HCT116 (cell line): ENCODE measurements at regions not wholly inside any gene's neighbourhood (a gene's known extent, or its start where the extent isn't known, plus 50 kb on each side); places are given as distances from the start of the nearest gene placed in this dataset.

Source experiments
- ATAC-seq: fragments of 200-7000 bp; cut with Tn5 transposase; 2 replicates; pipeline ENCODE4 v1.9.1; 2020; ENCODE audit warnings: mild to moderate bottlenecking, moderate library complexity
- BruUV-seq: library from RNA; stranded (reverse); fragments of 400-500 nt; replicated peaks from 2 replicates; lab custom pipeline; 2021; lab: Mats Ljungman, UMichigan
- CTCF ChIA-PET: fragments of 300-600 bp; sonication (Branson Sonifier 250); formaldehyde crosslinking; loops from one replicate; lab custom pipeline; 2021; ENCODE audit warnings: antibody characterized with exemption; lab: Charles Lee
- POLR2A ChIA-PET: fragments of 300-600, 350-600 bp; sonication (Branson Sonifier 250); formaldehyde crosslinking; loops from one replicate; lab custom pipeline; 2021; ENCODE audit warnings: antibody characterized with exemption; lab: Charles Lee
- RAD21 ChIA-PET, 2 experiments: fragments of 300-600 bp; sonication (Branson Sonifier 250); formaldehyde crosslinking; loops; one replicate each; lab custom pipeline; 2023; ENCODE audit warnings: low total read pairs in 2 of 2; ENCODE audit not compliant: uncharacterized antibody in 2 of 2, unreplicated experiment in 2 of 2, low non-redundant PET in 1 of 2; lab: Charles Lee
- DNase-seq: peaks from one replicate; pipeline ENCODE4 v3.0.0-alpha.2; 2010; ENCODE audit warnings: low read depth, low spot score
- H2AFZ ChIP-seq: fragments of 200-600 bp; shearing (Covaris generic), sonication (generic); 2 replicates; pipeline ENCODE4 v1.6.1; 2017; ENCODE audit warnings: low read depth, mixed run types, mixed read lengths, antibody characterized with exemption, low read length; ENCODE audit not compliant: poor library complexity, severe bottlenecking
- H3K27ac ChIP-seq: 2 replicates; pipeline ENCODE4 v1.5.1; 2012; ENCODE audit warnings: low read depth, low read length
- H3K27me3 ChIP-seq: fragments of 200-600 bp; sonication (generic); 2 replicates; pipeline ENCODE4 v1.6.1; 2016; ENCODE audit warnings: mixed run types, low read length, mixed read lengths; ENCODE audit not compliant: insufficient read depth
- H3K36me3 ChIP-seq, 2 experiments: fragments of 200-500 bp in 1 of 2; fragments of 200-600 bp in 1 of 2; sonication (Bioruptor generic) in 1 of 2; sonication (generic) in 1 of 2; 2 replicates each; pipeline versions ENCODE4 v1.5.1 to v1.6.1; 2014 to 2016; ENCODE audit warnings: low read length in 2 of 2, inconsistent platforms in 1 of 2, mixed read lengths in 1 of 2, mixed run types in 1 of 2; ENCODE audit not compliant: insufficient read depth in 2 of 2, control insufficient read depth in 1 of 2
- H3K4me1 ChIP-seq, 2 experiments: fragments of 200-600 bp in 1 of 2; sonication (generic) in 1 of 2; 2 replicates each; pipeline versions ENCODE4 v1.5.1 to v1.6.1; 2012 to 2017; ENCODE audit warnings: low read length in 2 of 2, inconsistent platforms in 1 of 2, mild to moderate bottlenecking in 1 of 2, mixed read lengths in 1 of 2, mixed run types in 1 of 2, moderate library complexity in 1 of 2; ENCODE audit not compliant: insufficient read depth in 2 of 2, control insufficient read depth in 1 of 2
- H3K4me2 ChIP-seq: fragments of 200-600 bp; sonication (generic); 2 replicates; pipeline ENCODE4 v1.6.1; 2017; ENCODE audit warnings: mixed run types, low read length, mixed read lengths
- H3K4me3 ChIP-seq, 2 experiments: fragments of 200-600 bp in 1 of 2; sonication (generic) in 1 of 2; replicated peaks in 1 of 2; 2 replicates each; pipeline ENCODE4 v1.5.1; 2011 to 2016; ENCODE audit warnings: low read length in 2 of 2, control low read depth in 1 of 2, low read depth in 1 of 2, mild to moderate bottlenecking in 1 of 2, mixed read lengths in 1 of 2, mixed run types in 1 of 2
- H3K79me2 ChIP-seq: fragments of 200-600 bp; sonication (generic); 2 replicates; pipeline ENCODE4 v1.6.1; 2017; ENCODE audit warnings: mild to moderate bottlenecking, mixed run types, low read length, moderate library complexity, mixed read lengths; ENCODE audit not compliant: insufficient read depth
- H3K9ac ChIP-seq: fragments of 200-600 bp; sonication (generic); 2 replicates; pipeline ENCODE4 v1.6.1; 2016; ENCODE audit warnings: low read length, mixed read lengths
- H3K9me2 ChIP-seq: fragments of 200-600 bp; sonication (generic), shearing (Covaris generic); 2 replicates; pipeline ENCODE4 v1.6.1; 2017; ENCODE audit warnings: mixed run types, mild to moderate bottlenecking, moderate library complexity; ENCODE audit not compliant: insufficient read depth
- H3K9me3 ChIP-seq, 2 experiments: fragments of 200-500 bp in 1 of 2; fragments of 200-600 bp in 1 of 2; sonication (Bioruptor generic) in 1 of 2; sonication (generic) in 1 of 2; 2 replicates each; pipeline ENCODE4 v1.6.1; 2014 to 2017; ENCODE audit warnings: low read length in 2 of 2, mixed read lengths in 2 of 2, inconsistent platforms in 1 of 2, low read depth in 1 of 2, mild to moderate bottlenecking in 1 of 2, mixed run types in 1 of 2, moderate library complexity in 1 of 2; ENCODE audit not compliant: control insufficient read depth in 1 of 2, insufficient read depth in 1 of 2
- H4K20me1 ChIP-seq: fragments of 200-600 bp; sonication (generic), shearing (Covaris generic); 2 replicates; pipeline ENCODE4 v1.6.1; 2017; ENCODE audit warnings: mixed run types, mild to moderate bottlenecking, moderate library complexity; ENCODE audit not compliant: insufficient read depth
- CBX3 ChIP-seq: IDR thresholded peaks from 2 replicates; pipeline ENCODE4 v1.6.1; 2012; ENCODE audit warnings: low read depth
- CEBPB ChIP-seq: IDR thresholded peaks from 2 replicates; pipeline ENCODE4 v1.6.1; 2012; ENCODE audit warnings: low read depth
- EGR1 ChIP-seq: IDR thresholded peaks from 2 replicates; pipeline ENCODE4 v1.6.1; 2012; ENCODE audit warnings: low read depth
- ELF1 ChIP-seq: IDR thresholded peaks from 2 replicates; pipeline ENCODE4 v1.6.1; 2012; ENCODE audit warnings: low read depth, borderline replicate concordance
- EZH2 ChIP-seq: fragments of 200-600 bp; sonication (generic); IDR thresholded peaks from 2 replicates; pipeline ENCODE4 v1.6.1; 2017; ENCODE audit warnings: antibody characterized with exemption, mixed run types
- EZH2phosphoT487 ChIP-seq: fragments of 200-600 bp; IDR thresholded peaks from 2 replicates; pipeline ENCODE4 v1.6.1; 2018; ENCODE audit warnings: antibody characterized with exemption, borderline replicate concordance
- FOSL1 ChIP-seq: IDR thresholded peaks from 2 replicates; pipeline ENCODE4 v1.6.1; 2012; ENCODE audit warnings: low read depth
- JUND ChIP-seq: IDR thresholded peaks from 2 replicates; pipeline ENCODE4 v1.6.1; 2012
- POLR2A ChIP-seq: IDR thresholded peaks from 2 replicates; pipeline ENCODE4 v1.7.0; 2011; ENCODE audit warnings: borderline replicate concordance; ENCODE audit not compliant: insufficient read depth, insufficient read length; ENCODE audit errors: extremely low read depth
- POLR2AphosphoS5 ChIP-seq: IDR thresholded peaks from 2 replicates; pipeline ENCODE4 v1.6.1; 2011; ENCODE audit warnings: mild to moderate bottlenecking, low read depth, low read length, moderate library complexity
- RAD21 ChIP-seq: IDR thresholded peaks from 2 replicates; pipeline ENCODE4 v1.6.1; 2012; ENCODE audit warnings: low read depth, mild to moderate bottlenecking
- SIN3A ChIP-seq: IDR thresholded peaks from 2 replicates; pipeline ENCODE4 v1.6.1; 2012; ENCODE audit warnings: low read depth
- SP1 ChIP-seq: IDR thresholded peaks from 2 replicates; pipeline ENCODE4 v1.6.1; 2012; ENCODE audit warnings: low read depth
- SRF ChIP-seq: IDR thresholded peaks from 2 replicates; pipeline ENCODE4 v1.6.1; 2012; ENCODE audit warnings: low read depth
- TCF7L2 ChIP-seq: IDR thresholded peaks from 2 replicates; pipeline ENCODE4 v1.7.0; 2011; ENCODE audit warnings: borderline replicate concordance, inconsistent platforms; ENCODE audit not compliant: insufficient read depth, insufficient read length; ENCODE audit errors: extremely low read depth
- ZFX ChIP-seq: fragments of 450-650 bp; IDR thresholded peaks from 2 replicates; pipeline ENCODE4 v1.6.1; 2017
- ZNF274 ChIP-seq: fragments of 200-500 bp; sonication (Bioruptor generic); IDR thresholded peaks from 2 replicates; pipeline ENCODE4 v1.6.1; 2014; ENCODE audit warnings: mild to moderate bottlenecking, low read depth, low read length, inconsistent platforms
- intact Hi-C: fragments of 100-400 bp; cut with micrococcal nuclease; formaldehyde crosslinking; loops from 2 replicates; pipeline ENCODE4 v1.10.0; 2022
- TF ChIP-seq, protein P1 (sequence below), 3 experiments: fragments of 200-600 bp in 1 of 3; sonication (generic) in 1 of 3; IDR thresholded peaks in 2 of 3; conservative IDR thresholded peaks in 1 of 3; 2 replicates each; pipeline ENCODE4 v1.5.1; 2012 to 2017; ENCODE audit warnings: low read depth in 2 of 3, low read length in 2 of 3, antibody characterized with exemption in 1 of 3, borderline replicate concordance in 1 of 3, control low read depth in 1 of 3, mild to moderate bottlenecking in 1 of 3, mixed read lengths in 1 of 3, mixed run types in 1 of 3, moderate library complexity in 1 of 3; ENCODE audit not compliant: insufficient read depth in 1 of 3
- TF ChIP-seq, protein P2 (sequence below): IDR thresholded peaks from 2 replicates; pipeline ENCODE4 v1.6.1; 2012; ENCODE audit warnings: low read depth

GRCh38 chr3:180189310-180189648, 152.5 kb upstream of the PEX5L start:
- BruUV-seq: no TSS peak
- intact Hi-C loops: no loop called here
- Histone ChIP-seq H3K79me2 (no peaks in the 10 kb centered on the region), H3K9me2 (no peaks in the 10 kb centered on the region), H4K20me1 (no peaks in the 10 kb centered on the region), H3K27ac (no peak overlapping the region), H3K36me3 (no peaks in the 10 kb centered on the region)
- POLR2A ChIA-PET: no interaction called here
- no peak for DNase-seq
- TF ChIP-seq SP1 (no peak), ZNF274 (no peak), ELF1 (no peak), CBX3 (no peak), POLR2AphosphoS5 (no peak), TCF7L2 (no peak), CEBPB (no peak), EZH2phosphoT487 (no peak), JUND (no peak), POLR2A (no peak), FOSL1 (no peak), SIN3A (no peak), SRF (no peak)
- TF ChIP-seq, all 23 proteins: peak for 0
- H2AFZ ChIP-seq: no peak overlapping the region
- no peaks in the 10 kb centered on the region for H3K9me3 ChIP-seq
- no peak for ATAC-seq
- RAD21 ChIA-PET: no interaction called here
- no peak overlapping the region for H3K4me3 ChIP-seq
- CTCF ChIA-PET: no interaction called here
- no peaks in the 10 kb centered on the region; the same call in 1 of the 2 replicates for H3K27me3 ChIP-seq
- no peaks in the 10 kb centered on the region for H3K4me1 ChIP-seq
- no peak overlapping the region for H3K4me2 ChIP-seq
- no peak overlapping the region for H3K9ac ChIP-seq

- ChIA-PET CTCF (no interaction called here), POLR2A (no interaction called here), RAD21 (no interaction called here)
- H3K4me1 ChIP-seq: no peaks in the 10 kb centered on the region
- H4K20me1 ChIP-seq: no peaks in the 10 kb centered on the region
- no TSS peak for BruUV-seq
- no peaks in the 10 kb centered on the region for H3K79me2 ChIP-seq
- H3K36me3 ChIP-seq: no peaks in the 10 kb centered on the region
- H3K9me3 ChIP-seq: no peaks in the 10 kb centered on the region
- H3K27me3 ChIP-seq: peaks cover 21% of the 10 kb centered on the region; the same call in 1 of the 2 replicates
- H3K4me3 ChIP-seq: no peak overlapping the region
- H3K9me2 ChIP-seq: no peaks in the 10 kb centered on the region
- intact Hi-C loops: no loop called here
- no peak overlapping the region for H3K4me2 ChIP-seq
- DNase-seq (no peak), ATAC-seq (no peak)
- H3K9ac ChIP-seq: no peak overlapping the region
- H3K27ac ChIP-seq: no peak overlapping the region
- no peak overlapping the region for H2AFZ ChIP-seq
- TF ChIP-seq POLR2A: no peak
- TF ChIP-seq FOSL1: no peak
- no peak for TF ChIP-seq SP1
- TF ChIP-seq, protein P1, sequence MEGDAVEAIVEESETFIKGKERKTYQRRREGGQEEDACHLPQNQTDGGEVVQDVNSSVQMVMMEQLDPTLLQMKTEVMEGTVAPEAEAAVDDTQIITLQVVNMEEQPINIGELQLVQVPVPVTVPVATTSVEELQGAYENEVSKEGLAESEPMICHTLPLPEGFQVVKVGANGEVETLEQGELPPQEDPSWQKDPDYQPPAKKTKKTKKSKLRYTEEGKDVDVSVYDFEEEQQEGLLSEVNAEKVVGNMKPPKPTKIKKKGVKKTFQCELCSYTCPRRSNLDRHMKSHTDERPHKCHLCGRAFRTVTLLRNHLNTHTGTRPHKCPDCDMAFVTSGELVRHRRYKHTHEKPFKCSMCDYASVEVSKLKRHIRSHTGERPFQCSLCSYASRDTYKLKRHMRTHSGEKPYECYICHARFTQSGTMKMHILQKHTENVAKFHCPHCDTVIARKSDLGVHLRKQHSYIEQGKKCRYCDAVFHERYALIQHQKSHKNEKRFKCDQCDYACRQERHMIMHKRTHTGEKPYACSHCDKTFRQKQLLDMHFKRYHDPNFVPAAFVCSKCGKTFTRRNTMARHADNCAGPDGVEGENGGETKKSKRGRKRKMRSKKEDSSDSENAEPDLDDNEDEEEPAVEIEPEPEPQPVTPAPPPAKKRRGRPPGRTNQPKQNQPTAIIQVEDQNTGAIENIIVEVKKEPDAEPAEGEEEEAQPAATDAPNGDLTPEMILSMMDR (IDR thresholded peaks at IDR 0.05 in 2 of 3, conservative IDR thresholded peaks at IDR 0.05 in 1 of 3; ENCODE audit: borderline replicate concordance in 1 of 3, insufficient read depth in 1 of 3, low read depth in 2 of 3, low read length in 2 of 3): no peak
- TF ChIP-seq SRF: no peak
- no peak for TF ChIP-seq CEBPB
- TF ChIP-seq EZH2: no peak
- TF ChIP-seq, protein P2, sequence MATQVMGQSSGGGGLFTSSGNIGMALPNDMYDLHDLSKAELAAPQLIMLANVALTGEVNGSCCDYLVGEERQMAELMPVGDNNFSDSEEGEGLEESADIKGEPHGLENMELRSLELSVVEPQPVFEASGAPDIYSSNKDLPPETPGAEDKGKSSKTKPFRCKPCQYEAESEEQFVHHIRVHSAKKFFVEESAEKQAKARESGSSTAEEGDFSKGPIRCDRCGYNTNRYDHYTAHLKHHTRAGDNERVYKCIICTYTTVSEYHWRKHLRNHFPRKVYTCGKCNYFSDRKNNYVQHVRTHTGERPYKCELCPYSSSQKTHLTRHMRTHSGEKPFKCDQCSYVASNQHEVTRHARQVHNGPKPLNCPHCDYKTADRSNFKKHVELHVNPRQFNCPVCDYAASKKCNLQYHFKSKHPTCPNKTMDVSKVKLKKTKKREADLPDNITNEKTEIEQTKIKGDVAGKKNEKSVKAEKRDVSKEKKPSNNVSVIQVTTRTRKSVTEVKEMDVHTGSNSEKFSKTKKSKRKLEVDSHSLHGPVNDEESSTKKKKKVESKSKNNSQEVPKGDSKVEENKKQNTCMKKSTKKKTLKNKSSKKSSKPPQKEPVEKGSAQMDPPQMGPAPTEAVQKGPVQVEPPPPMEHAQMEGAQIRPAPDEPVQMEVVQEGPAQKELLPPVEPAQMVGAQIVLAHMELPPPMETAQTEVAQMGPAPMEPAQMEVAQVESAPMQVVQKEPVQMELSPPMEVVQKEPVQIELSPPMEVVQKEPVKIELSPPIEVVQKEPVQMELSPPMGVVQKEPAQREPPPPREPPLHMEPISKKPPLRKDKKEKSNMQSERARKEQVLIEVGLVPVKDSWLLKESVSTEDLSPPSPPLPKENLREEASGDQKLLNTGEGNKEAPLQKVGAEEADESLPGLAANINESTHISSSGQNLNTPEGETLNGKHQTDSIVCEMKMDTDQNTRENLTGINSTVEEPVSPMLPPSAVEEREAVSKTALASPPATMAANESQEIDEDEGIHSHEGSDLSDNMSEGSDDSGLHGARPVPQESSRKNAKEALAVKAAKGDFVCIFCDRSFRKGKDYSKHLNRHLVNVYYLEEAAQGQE: no peak
- TF ChIP-seq ELF1: no peak
- TF ChIP-seq CBX3: no peak
- TF ChIP-seq ZFX: no peak
- TF ChIP-seq EGR1: no peak
- TF ChIP-seq RAD21: no peak
Measured at GRCh38 chr3:180196658-180197057, 159.9 kb upstream of the PEX5L start.
